ENCODE measurements at regions not wholly inside any gene's neighbourhood (a gene's known extent, or its start where the extent isn't known, plus 50 kb on each side); places are given as distances from the start of the nearest gene placed in this dataset.
"Not testable (repeated sequence)": the region's sequence is repeated elsewhere in the genome, so short reads cannot be mapped to it uniquely, and the experiment has no call there.

- POLR2A ChIA-PET, H3K4me1 ChIP-seq, H3K9me3 ChIP-seq, FAIRE-seq, CTCF ChIA-PET: not testable (repeated sequence)
- peak in 1 of 2 experiments; percentile 57 for DNase-seq (ENCODE audit: low read depth in 1 of 2, low spot score in 1 of 2)
- Histone ChIP-seq H3K4me2 (peak overlapping the region; percentile 80), H3K4me3 (peak overlapping the region; percentile 60), H3K27ac (peak overlapping the region in 1 of 2 experiments; percentile 64; a peak in 2 of 6 replicates)
- 1% methylated on average over 18 of the region's 26 CpGs for WGBS (ENCODE audit: missing lambda C conversion rate)
- ATAC-seq = peak; percentile 14 to 68; a peak in 4 of 6 replicates
- TF ChIP-seq SREBF2 (IDR thresholded peaks at IDR 0.05) = peak; percentile 60
Observed at GRCh38 chr1:143803927-143804411, 167.8 kb downstream of the FAM72C start.

- DNase-seq (ENCODE audit: low read depth in 1 of 2, low spot score in 1 of 2); H3K9me3 ChIP-seq; H3K4me3 ChIP-seq; FAIRE-seq; CTCF ChIA-PET; POLR2A ChIA-PET; H3K4me1 ChIP-seq; H3K4me2 ChIP-seq; H3K27ac ChIP-seq: not testable (repeated sequence)
- WGBS (ENCODE audit: missing lambda C conversion rate) = no CpG with 5 or more reads among the region's 13 CpGs
- peak; percentile 78 to 89 for ATAC-seq
Observed at GRCh38 chr1:143803095-143803494, 168.7 kb downstream of the FAM72C start.

- H3K4me3 ChIP-seq; H3K27ac ChIP-seq; DNase-seq (ENCODE audit: low read depth in 1 of 2, low spot score in 1 of 2); POLR2A ChIA-PET; CTCF ChIA-PET; H3K4me1 ChIP-seq; H3K4me2 ChIP-seq; H3K9me3 ChIP-seq; FAIRE-seq: not testable (repeated sequence)
- no CpG with 5 or more reads among the region's 22 CpGs for WGBS (ENCODE audit: missing lambda C conversion rate)
- peak; percentile 81 for ATAC-seq
Observed at GRCh38 chr1:143799568-143800187, 172.1 kb downstream of the FAM72C start.

- H3K27ac ChIP-seq; DNase-seq (ENCODE audit: low read depth in 1 of 2, low spot score in 1 of 2); FAIRE-seq; H3K4me2 ChIP-seq; H3K9me3 ChIP-seq; H3K4me1 ChIP-seq; H3K4me3 ChIP-seq; ATAC-seq; CTCF ChIA-PET; POLR2A ChIA-PET: not testable (repeated sequence)
- no CpG with 5 or more reads among the region's 3 CpGs for WGBS (ENCODE audit: missing lambda C conversion rate)
Observed at GRCh38 chr1:143796369-143796768, 175.4 kb downstream of the FAM72C start.

GRCh38 chr1:143792047-143792937, 179.5 kb downstream of the FAM72C start:
- H3K4me3 ChIP-seq; H3K4me1 ChIP-seq; FAIRE-seq; DNase-seq (ENCODE audit: low read depth in 1 of 2, low spot score in 1 of 2); H3K27ac ChIP-seq; CTCF ChIA-PET; H3K4me2 ChIP-seq; H3K9me3 ChIP-seq; POLR2A ChIA-PET: not testable (repeated sequence)
- peak; percentile 62 to 82; a peak in 5 of 6 replicates for ATAC-seq
- whole genome bisulfite sequencing (ENCODE audit: missing lambda C conversion rate) = no CpG with 5 or more reads among the region's 57 CpGs

GRCh38 chr1:143786381-143786780, 185.4 kb downstream of the FAM72C start:
- H3K4me1 ChIP-seq; DNase-seq (ENCODE audit: low read depth in 1 of 2, low spot score in 1 of 2); H3K4me2 ChIP-seq; ATAC-seq; POLR2A ChIA-PET; H3K4me3 ChIP-seq; H3K9me3 ChIP-seq; FAIRE-seq; H3K27ac ChIP-seq; CTCF ChIA-PET: not testable (repeated sequence)
- WGBS (ENCODE audit: missing lambda C conversion rate) = no CpG with 5 or more reads among the region's 3 CpGs

- ATAC-seq, POLR2A ChIA-PET, FAIRE-seq: not testable (repeated sequence)
Observed at GRCh38 chr1:143785883-143786282, 185.9 kb downstream of the FAM72C start.

GRCh38 chr1:143784239-143784882, 187.4 kb downstream of the FAM72C start:
- H3K4me3 ChIP-seq; CTCF ChIA-PET; DNase-seq (ENCODE audit: low read depth in 1 of 2, low spot score in 1 of 2); POLR2A ChIA-PET; FAIRE-seq; H3K4me2 ChIP-seq; H3K4me1 ChIP-seq; H3K9me3 ChIP-seq; H3K27ac ChIP-seq; ATAC-seq: not testable (repeated sequence)
- WGBS (ENCODE audit: missing lambda C conversion rate) = 90% methylated on average over 2 of the region's 11 CpGs

More at GRCh38 chr1:143785883-143786282, 185.9 kb downstream of the FAM72C start:
- WGBS (ENCODE audit: missing lambda C conversion rate) = no CpG with 5 or more reads among the region's 7 CpGs
- H3K27ac ChIP-seq; H3K4me3 ChIP-seq; CTCF ChIA-PET; H3K4me2 ChIP-seq; H3K4me1 ChIP-seq; DNase-seq (ENCODE audit: low read depth in 1 of 2, low spot score in 1 of 2); H3K9me3 ChIP-seq: not testable (repeated sequence)

GRCh38 chr1:143778178-143778577, 193.6 kb downstream of the FAM72C start:
- FAIRE-seq, POLR2A ChIA-PET: not testable (repeated sequence)
- WGBS (ENCODE audit: missing lambda C conversion rate) = no CpG with 5 or more reads among the region's 1 CpG

GRCh38 chr1:143764831-143765230, 207.0 kb downstream of the FAM72C start:
- POLR2A ChIA-PET; H3K27ac ChIP-seq; H3K9me3 ChIP-seq; ATAC-seq; FAIRE-seq; H3K4me1 ChIP-seq; DNase-seq (ENCODE audit: low read depth in 1 of 2, low spot score in 1 of 2); H3K4me2 ChIP-seq; CTCF ChIA-PET; H3K4me3 ChIP-seq: not testable (repeated sequence)
- WGBS (ENCODE audit: missing lambda C conversion rate) = 38% methylated on average over 2 of the region's 2 CpGs

More at GRCh38 chr1:143778178-143778577, 193.6 kb downstream of the FAM72C start:
- CTCF ChIA-PET; DNase-seq (ENCODE audit: low read depth in 1 of 2, low spot score in 1 of 2); H3K27ac ChIP-seq; H3K4me3 ChIP-seq; H3K9me3 ChIP-seq; H3K4me1 ChIP-seq; H3K4me2 ChIP-seq: not testable (repeated sequence)
- ATAC-seq = peak; percentile 94 to 98

- POLR2A ChIA-PET; H3K4me3 ChIP-seq; ATAC-seq; H3K4me2 ChIP-seq; DNase-seq (ENCODE audit: low read depth in 1 of 2, low spot score in 1 of 2); CTCF ChIA-PET; FAIRE-seq; H3K4me1 ChIP-seq; H3K9me3 ChIP-seq; H3K27ac ChIP-seq: not testable (repeated sequence)
- 35% methylated on average over 6 of the region's 7 CpGs for WGBS (ENCODE audit: missing lambda C conversion rate)
Observed at GRCh38 chr1:143760366-143760765, 211.4 kb downstream of the FAM72C start.

Data from A549 (cell line).